Nephron (organoid): ENCODE measurements at regions not wholly inside any gene's neighbourhood (a gene's known extent, or its start where the extent isn't known, plus 50 kb on each side); places are given as distances from the start of the nearest gene placed in this dataset.

Source experiments
- H3K27ac Mint-ChIP-seq, 3 experiments: 2 replicates each; pipeline ENCODE4 v1.8.0; 2020; ENCODE audit warnings: mixed read lengths in 3 of 3, mild to moderate bottlenecking in 2 of 3, moderate library complexity in 1 of 3
- H3K27me3 Mint-ChIP-seq: 2 replicates; pipeline ENCODE4 v1.8.0; 2021; ENCODE audit warnings: low read depth, mild to moderate bottlenecking, moderate library complexity, mixed read lengths
- H3K36me3 Mint-ChIP-seq: 2 replicates; pipeline ENCODE4 v1.8.0; 2020; ENCODE audit warnings: low read depth, mixed read lengths
- H3K4me1 Mint-ChIP-seq: 2 replicates; pipeline ENCODE4 v1.8.0; 2020; ENCODE audit warnings: mixed read lengths
- H3K4me3 Mint-ChIP-seq, 3 experiments: 2 replicates each; pipeline ENCODE4 v1.8.0; 2020; ENCODE audit warnings: mild to moderate bottlenecking in 3 of 3, mixed read lengths in 3 of 3, moderate library complexity in 2 of 3
- H3K9me3 Mint-ChIP-seq: 2 replicates; pipeline ENCODE4 v1.8.0; 2020; ENCODE audit warnings: mixed read lengths
- TF ChIP-seq, protein P1 (sequence below), 3 experiments: fragments of 200-600 bp; sonication (generic); IDR thresholded peaks; one replicate each; pipeline ENCODE4 v1.5.0; 2021; ENCODE audit warnings: antibody characterized with exemption in 3 of 3; ENCODE audit not compliant: unreplicated experiment in 3 of 3

DNA sequence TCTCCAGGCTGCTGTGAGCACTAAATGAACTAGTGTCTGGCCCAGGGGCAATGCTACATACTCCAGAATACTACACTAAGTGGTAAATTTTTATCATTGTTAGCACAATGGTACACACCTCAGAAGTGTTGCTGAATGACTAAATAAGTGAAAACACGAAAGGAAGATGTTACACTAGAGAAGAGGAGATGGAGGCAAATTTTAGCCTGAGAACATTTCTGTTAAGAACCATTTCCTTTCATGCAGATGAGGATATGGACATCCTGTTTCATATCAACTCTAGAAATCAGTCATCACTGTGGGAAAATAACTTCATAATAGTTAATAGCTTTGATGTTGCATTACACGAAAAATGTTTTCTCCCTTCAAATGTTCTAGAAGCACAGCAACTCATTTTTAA lies 117.6 kb upstream of the STK17B start:
- H3K36me3 Mint-ChIP-seq: peaks cover 8% of the 10 kb centered on the region
- TF ChIP-seq, protein P1, sequence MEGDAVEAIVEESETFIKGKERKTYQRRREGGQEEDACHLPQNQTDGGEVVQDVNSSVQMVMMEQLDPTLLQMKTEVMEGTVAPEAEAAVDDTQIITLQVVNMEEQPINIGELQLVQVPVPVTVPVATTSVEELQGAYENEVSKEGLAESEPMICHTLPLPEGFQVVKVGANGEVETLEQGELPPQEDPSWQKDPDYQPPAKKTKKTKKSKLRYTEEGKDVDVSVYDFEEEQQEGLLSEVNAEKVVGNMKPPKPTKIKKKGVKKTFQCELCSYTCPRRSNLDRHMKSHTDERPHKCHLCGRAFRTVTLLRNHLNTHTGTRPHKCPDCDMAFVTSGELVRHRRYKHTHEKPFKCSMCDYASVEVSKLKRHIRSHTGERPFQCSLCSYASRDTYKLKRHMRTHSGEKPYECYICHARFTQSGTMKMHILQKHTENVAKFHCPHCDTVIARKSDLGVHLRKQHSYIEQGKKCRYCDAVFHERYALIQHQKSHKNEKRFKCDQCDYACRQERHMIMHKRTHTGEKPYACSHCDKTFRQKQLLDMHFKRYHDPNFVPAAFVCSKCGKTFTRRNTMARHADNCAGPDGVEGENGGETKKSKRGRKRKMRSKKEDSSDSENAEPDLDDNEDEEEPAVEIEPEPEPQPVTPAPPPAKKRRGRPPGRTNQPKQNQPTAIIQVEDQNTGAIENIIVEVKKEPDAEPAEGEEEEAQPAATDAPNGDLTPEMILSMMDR (IDR thresholded peaks at IDR 0.05; ENCODE audit: unreplicated experiment in 3 of 3): no peak
- H3K9me3 Mint-ChIP-seq: no peaks in the 10 kb centered on the region
- no peak overlapping the region for H3K4me3 Mint-ChIP-seq
- H3K4me1 Mint-ChIP-seq: peaks cover 20% of the 10 kb centered on the region
- H3K27ac Mint-ChIP-seq: no peak overlapping the region
- no peaks in the 10 kb centered on the region for H3K27me3 Mint-ChIP-seq

DNA sequence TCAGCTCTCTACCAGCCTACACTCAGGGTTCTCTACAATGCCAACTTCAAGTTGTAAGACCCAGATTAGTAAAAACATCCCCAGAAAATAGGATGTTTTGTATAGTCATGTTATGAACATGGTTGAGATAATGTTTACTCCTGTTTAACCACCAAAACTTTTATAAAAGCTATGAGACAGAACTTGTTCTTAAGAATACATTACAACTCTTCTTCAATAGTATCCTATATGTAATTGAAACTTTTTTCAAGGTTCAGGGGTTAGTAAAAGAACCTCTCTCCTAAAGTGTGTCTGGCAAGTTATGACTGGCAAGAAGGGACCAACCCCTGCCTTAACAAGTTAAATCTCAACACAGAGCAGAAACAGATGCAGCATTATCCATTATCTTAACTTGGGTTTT lies 118.8 kb upstream of the STK17B start:
- Mint-ChIP-seq H3K36me3 (peaks cover 7% of the 10 kb centered on the region), H3K27me3 (no peaks in the 10 kb centered on the region), H3K4me1 (peaks cover 23% of the 10 kb centered on the region), H3K9me3 (no peaks in the 10 kb centered on the region), H3K27ac (no peak overlapping the region), H3K4me3 (no peak overlapping the region)
- TF ChIP-seq, protein P1 (IDR thresholded peaks at IDR 0.05; ENCODE audit: unreplicated experiment in 3 of 3): no peak

DNA sequence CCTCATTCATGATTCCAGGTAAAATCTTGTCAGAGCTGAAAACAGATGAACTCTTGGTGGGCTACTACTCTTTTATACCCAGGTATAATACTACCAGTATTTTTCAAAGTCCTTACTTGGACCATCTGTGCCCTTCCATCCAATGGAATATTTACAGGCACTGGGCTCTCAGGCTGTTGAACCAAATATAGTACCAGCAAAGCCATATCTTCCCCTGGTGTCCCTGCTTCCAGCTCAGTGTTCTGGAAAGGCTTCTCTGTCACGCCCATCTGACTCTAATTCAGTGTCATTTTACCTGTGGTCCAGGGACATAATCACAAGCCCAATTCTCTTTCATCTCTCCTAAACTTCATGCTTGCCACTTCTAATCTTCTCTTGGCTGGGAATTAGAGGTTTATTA lies 119.2 kb upstream of the STK17B start:
- Mint-ChIP-seq H3K36me3 (peaks cover 7% of the 10 kb centered on the region), H3K4me1 (peaks cover 21% of the 10 kb centered on the region), H3K4me3 (no peak overlapping the region), H3K9me3 (no peaks in the 10 kb centered on the region), H3K27me3 (no peaks in the 10 kb centered on the region), H3K27ac (no peak overlapping the region)
- TF ChIP-seq, protein P1 (IDR thresholded peaks at IDR 0.05; ENCODE audit: unreplicated experiment in 3 of 3): no peak

DNA sequence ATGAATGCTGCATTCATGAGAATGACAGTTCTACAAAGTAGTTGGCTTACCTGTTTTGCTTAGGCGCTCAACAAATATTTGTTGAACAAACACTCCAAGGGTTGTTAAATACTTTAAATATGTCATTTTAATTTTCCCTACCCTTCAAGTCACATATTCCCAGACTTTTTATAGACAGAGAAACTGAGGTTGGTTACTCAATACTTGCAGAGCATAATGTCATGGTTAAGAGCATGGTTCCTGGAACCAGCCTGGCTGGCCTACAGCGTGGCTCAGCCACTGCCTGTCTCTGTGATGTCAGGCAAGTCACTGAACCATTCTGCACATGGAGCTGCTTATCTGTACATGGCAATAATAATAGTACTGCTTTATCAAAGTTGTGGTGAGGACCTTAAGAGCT lies 120.0 kb upstream of the STK17B start:
- Mint-ChIP-seq H3K4me3 (no peak overlapping the region), H3K27me3 (no peaks in the 10 kb centered on the region), H3K4me1 (peaks cover 24% of the 10 kb centered on the region), H3K9me3 (no peaks in the 10 kb centered on the region), H3K27ac (no peak overlapping the region), H3K36me3 (peaks cover 7% of the 10 kb centered on the region)
- TF ChIP-seq, protein P1 (IDR thresholded peaks at IDR 0.05; ENCODE audit: unreplicated experiment in 3 of 3): no peak

DNA sequence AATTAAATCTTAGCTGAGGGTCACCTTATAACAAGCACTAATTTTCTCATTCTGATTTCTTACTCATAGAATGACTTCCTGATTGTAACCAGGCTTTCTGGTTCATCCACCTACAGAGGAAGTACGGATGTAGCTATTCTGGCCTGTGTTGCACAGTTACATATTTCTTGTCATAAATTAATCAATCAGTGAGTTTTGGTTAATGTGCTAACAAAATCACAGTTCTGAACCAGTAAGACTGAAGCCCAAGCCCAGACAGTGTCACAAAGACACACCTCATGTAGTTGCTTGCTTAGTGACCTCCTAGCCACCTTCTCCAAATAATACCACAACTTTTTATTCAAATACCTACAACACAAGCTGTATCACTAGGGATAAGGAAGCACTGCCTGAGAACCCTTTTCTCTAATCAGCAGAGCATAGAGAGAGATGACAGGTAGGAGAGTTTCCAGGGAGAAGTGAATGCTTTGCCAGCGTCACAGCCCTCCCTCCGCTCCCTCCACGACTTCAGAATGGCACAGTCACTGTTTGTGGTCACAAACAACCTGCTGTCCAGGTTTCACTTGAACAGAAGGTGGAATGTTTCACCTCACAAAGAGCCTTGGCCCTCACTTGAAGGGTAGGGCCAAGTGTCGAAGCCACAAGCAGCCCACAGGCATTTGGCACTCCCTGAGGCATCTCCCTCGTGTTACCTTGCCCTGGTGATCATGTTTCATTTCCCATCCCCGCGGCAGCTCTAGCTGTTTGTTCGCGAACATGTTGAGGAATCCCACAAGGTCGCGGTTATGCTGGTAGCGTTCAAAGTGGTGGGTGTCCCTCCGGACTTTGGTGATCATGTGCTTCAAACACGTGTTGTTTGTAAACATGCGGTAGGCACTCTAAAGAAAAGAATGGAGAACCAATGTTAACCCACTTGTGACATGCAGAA lies 120.8 kb upstream of the STK17B start:
- H3K27ac Mint-ChIP-seq: no peak overlapping the region
- TF ChIP-seq, protein P1 (IDR thresholded peaks at IDR 0.05; ENCODE audit: unreplicated experiment in 3 of 3): no peak
- peaks cover 24% of the 10 kb centered on the region for H3K4me1 Mint-ChIP-seq
- no peak overlapping the region for H3K4me3 Mint-ChIP-seq
- H3K36me3 Mint-ChIP-seq: peaks cover 7% of the 10 kb centered on the region
- no peaks in the 10 kb centered on the region for H3K27me3 Mint-ChIP-seq
- no peaks in the 10 kb centered on the region for H3K9me3 Mint-ChIP-seq
